ENCODE measurements at regions not wholly inside any gene's neighbourhood (a gene's known extent, or its start where the extent isn't known, plus 50 kb on each side); places are given as distances from the start of the nearest gene placed in this dataset.
"Not testable (repeated sequence)": the region's sequence is repeated elsewhere in the genome, so short reads cannot be mapped to it uniquely, and the experiment has no call there.

DNA sequence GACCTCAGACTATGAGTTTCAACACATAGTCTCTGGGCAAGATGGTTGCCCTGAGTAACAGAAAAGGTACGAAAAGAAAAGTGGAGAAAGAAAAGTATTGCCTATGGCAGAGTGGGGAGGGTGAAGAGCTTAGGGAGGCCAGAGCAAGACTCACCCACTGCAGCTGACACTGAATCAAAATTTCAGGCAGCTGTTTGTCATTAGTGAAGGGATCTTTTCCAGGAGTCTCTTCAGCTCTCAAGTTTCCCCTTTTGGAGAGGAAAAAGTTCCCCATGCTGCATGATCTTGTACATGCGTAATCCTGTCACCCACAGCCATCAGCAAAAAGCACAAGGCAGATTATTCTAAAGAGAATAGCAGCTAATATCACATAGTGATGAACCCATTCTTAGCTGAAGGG is 616.9 kb upstream of the GBE1 start:
- DNase-seq = no peak

DNA sequence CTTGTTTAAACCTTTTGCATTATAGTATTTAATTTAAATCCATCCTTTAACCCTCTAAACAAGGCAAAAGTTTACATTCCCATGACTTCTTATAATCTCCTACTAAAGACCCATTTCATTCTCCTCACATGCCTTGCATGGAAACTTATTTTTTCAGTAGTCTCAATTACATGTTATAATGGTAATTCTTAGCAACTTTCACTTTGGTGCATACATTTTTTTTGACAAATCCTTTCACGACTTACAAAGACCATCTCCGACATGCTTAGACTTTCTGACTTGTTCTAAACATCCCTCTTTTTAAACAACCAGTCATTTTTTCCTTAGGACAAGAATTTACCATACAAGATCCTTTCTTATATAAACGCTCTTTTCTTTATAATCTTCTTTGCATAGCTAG is 615.4 kb upstream of the GBE1 start:
- DNase-seq = no peak

DNA sequence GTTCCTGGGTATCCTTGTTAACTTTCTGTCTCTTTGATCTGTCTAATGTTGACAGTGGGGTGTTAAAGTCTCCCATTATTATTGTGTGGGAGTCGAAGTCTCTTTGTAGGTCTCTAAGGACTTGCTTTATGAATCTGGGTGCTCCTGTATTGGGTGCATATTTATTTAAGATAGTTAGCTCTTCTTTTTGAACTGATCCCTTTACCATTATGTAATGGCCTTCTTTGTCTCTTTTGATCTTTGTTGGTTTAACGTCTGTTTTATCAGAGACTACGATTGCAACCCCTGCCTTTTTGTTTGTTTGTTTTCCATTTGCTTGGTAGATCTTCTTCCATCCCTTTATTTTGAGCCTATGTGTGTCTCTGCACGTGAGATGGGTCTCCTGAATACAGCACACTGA is 612.4 kb upstream of the GBE1 start:
- DNase-seq = not testable (repeated sequence)

DNA sequence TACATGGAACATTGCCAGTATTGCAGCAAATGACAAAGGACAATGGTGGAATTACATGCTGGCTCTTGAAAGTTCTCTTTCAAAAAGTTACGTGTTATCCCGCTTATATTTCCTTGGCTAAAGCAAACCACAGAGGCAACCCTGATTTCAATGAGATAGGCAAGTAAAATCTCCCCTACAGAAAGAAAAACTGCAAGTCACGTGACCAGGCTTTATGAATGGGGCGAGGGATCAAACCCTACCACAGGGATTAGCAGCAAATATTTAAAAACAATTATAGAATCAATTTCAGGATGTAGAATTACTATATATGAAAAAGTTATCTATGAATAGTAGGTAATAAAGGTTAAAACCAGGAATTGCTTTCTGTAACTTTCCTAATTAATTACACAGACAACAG is 603.4 kb upstream of the GBE1 start:
- DNase-seq = no peak

DNA sequence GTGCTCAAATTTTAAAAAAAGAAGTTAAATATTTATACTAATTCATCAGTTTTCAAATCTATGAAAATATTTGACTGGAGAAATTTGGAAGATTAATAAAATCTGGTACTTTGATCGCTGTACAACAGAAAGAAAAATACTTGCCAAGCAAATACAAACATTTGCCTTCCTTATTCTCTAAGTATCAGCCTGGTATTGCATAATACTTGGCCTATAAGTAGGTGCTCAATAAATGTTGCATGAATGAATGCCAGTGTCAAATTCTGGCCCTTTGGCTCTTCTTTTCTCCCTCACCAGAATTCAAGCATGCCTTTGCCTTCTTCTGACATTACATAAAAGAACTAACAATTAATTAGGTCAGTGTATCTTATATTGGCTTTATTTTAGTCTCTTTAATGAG is 601.7 kb upstream of the GBE1 start:
- no peak for DNase-seq

DNA sequence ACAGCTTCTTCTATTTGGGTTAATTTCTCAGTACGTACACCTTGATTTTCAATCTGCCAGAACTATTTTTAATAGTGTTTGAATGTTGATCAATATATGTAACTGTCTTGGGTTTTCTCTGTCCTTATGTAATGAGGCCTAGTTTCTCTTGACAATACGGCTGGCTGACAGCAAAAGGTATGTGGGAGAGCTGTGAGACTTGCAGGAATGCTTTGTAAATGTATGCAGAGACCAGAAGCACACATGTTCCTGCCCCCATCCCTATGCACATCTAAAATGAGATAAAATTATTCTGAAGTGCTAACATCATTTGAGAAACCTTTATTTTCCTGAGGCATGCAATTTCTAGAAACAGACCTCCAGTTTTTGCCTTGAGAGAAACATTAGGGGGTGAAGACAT is 593.8 kb upstream of the GBE1 start:
- DNase-seq = no peak

DNA sequence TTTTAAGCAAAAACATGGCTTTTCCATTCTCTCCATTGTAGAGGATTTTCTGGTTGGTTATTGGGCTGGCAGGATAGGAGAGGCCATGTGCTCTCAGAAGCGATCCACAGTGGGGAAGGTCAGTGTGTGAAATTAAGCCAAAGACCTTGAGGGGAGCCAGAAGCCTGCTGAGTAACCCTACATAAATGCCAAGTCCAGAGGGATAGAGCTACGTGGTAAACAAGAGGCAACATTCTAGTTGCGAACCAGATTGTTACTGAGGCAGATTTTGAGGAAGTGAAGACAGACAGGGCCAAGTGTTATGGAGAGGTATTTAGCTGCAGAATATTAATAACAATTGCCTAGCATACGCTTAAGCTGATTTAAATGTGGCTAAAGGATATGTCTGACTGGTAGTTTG is 592.8 kb upstream of the GBE1 start:
- no peak for DNase-seq

DNA sequence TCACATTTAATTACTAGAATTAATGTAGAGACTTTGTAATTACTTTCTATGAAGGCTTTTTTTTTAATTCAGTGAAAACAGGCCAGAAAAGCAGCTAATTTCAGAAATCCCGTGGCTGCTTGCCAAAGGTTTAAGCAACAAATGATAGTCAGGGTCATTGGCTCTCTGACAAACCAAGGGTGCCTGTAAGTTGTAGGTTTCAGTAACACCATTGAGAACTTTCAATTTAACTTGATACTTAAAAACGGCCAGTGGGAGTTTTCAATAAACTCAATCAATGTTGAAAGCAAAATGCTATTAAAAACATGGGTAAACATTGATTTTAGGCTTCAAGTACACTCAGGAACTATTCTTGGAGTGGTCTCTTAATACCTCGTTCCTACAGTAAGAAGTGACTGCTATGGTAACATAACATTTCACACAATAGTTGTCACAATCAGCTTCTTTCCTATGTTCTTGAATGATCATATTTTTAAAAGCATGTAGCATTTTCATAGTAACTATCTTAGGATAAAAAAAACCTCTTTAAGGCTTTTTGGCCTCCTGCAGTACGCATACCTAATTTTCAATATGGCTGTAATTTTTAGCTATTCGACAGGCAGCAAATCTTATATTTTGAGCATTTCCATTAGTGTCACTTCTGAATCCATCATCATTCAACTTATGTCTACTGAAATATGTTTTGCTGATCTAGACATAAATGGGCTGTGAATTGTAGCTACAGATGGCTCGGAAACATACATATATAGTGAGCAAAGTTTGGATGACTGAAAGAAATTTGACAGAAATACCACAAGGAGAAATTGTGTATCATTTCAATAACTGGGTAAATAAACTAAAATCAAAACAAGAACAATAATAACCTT is 592.1 kb upstream of the GBE1 start:
- DNase-seq = no peak

DNA sequence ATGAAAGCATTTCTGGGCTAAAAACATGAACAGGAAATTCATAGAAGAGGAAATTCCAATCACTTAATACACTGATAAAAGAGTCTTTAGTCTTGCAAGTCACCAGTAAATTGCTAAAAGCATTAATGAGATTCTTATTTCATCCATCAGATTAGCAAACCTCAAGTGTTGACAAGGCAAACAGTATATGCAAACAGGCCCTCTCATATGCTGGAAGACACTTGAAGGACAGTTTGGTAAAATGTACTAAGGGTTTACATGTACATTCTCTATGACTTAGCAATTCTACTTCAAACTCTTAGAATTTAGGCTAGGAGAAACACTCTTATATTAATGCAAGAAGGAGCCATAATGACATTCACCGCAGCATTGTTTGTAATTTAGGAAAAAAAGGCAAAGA is 586.1 kb upstream of the GBE1 start:
- no peak for DNase-seq

DNA sequence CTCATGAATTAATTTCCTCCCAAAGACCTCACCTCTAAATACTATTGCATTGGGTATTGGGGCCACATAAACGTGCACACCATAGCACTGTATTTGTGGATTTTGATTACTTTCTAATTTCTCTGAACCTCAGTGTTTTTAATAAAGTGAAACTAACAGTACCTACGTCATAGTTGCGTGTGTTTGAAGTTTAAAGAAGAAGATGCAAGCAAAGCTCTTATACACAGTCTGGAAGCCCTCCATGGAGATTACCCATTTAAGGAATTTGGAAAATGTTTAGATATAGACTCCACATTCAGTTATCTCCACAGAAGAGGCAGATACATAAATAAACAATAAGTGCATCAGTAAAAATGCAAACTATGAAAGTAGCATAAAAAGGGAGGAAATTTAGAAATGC is 581.1 kb upstream of the GBE1 start:
- no peak for DNase-seq

DNA sequence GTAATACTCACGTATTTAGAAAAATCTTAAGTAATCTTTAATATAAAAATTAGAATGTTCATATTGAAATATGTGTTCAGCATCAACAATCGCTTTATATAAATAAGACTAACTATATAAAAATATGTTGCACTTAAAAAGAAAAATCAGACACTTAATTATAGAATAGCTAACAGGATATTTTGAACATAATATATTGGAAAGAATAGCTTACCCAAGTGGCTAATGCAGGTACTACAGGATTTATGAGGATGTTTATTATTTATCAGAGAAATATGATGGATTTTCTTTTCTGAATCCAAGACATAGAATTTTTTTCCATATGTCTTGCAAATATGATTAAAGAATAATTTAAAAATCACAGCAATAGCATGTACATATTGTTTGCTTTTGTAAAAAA is 567.9 kb upstream of the GBE1 start:
- no peak for DNase-seq

DNA sequence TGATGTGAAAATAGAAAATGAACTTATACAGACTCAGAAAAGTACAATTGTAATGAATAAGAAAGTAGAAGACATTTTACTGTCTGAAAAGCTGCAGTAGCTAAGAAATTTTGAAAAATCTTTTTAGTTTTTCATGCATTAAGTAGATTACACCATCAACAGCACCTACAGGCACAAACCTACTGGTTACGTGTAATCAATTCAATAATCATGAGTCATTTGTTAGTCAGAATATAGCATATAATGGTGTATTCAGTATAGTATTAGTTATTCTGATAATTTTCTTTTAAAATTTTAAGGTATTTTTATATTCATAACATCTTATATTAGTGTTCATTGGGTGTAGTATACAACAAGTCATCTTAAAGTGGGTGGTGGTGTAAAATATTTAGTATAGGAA is 550.5 kb upstream of the GBE1 start:
- DNase-seq = no peak

DNA sequence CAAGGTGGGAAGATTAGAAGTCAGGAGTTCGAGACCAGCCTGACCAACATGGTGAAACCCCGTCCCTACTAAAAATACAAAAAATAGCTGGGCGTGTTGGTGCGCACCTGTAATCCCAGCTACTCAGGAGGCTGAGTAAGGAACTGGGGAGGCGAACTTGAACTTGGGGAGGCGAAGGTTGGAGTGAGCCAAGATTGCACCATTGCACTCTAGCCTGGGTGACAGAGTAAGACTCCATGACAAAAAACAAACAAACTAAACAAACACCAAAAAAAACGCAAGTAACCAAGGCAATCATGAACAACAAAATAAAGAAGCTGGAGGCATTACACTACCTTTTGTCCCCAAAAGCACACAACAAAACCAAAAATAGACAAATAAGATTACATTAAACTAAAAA is 547.3 kb upstream of the GBE1 start:
- no peak for DNase-seq

DNA sequence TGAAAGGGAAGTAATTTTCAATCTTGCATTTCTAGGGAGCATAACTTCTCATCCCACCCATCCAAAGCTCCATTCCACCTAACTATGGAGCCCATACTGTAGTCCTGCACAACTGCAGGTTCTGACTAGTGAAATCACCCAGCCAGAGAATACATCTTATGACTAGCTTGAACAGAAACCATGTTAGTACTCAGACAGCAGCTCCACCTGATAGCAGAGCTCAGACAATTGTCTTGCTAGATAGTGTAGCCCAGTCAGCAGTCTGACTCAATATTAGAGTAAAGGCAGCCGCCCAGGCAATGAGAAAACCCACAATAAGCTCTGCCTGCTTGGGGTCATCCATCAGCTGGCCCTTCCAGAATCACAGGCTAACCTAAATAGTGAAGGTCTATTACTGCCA is 544.7 kb upstream of the GBE1 start:
- no peak for DNase-seq

DNA sequence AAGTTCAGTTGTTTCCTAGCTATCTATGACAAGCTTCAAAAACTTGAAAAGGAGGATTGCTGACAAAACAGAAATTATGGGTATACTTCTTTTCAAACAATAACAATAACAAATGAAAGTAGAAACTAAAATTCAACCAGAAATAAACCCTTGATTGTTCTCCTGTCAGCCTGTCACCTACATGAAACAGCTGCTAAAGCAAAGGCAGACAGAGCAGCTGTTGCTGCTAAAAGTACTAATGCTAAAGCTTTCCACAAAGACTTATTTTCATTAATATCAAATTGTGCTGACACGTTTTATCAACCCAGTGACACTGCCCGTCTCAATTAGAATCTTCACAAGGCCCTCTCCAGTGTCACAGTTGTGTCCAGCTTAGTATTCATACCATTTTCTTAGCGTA is 533.2 kb upstream of the GBE1 start:
- DNase-seq = no peak

DNA sequence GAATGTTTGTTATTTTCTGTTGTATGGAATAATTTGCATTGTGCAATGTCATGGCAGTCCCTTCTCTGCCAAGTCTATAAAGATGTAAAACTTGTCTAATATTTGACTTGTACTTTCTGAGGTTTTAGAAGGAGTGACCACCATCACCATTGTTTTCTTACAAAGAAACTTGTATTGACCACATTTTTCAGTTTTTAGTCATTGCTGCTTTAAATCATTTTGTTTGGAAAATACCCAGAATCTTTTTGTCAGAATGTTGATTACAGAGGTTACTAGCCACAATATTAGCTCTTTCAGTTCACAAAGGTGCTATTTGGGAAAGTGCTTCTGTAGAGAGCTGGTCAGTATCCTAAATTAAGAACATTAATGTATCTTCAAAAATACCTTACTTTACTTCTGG is 532.4 kb upstream of the GBE1 start:
- no peak for DNase-seq

DNA sequence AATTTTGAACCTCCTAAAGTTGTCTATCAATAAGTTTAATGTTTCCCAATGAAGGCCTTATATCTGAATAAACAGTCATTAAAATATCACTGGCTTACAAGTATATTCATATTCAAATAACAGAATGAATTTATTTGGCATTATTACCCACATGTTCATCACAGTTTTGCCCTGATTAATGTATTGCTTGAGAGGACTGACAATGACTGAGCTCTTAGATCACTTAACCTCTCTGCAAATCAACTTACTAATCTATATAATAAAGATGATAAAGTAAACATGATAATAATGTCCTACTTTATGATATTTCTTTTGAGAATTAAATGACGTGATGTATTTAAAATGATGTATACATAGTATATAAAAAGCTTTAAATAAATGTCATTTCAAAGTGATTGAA is 532.0 kb upstream of the GBE1 start:
- DNase-seq = no peak

DNA sequence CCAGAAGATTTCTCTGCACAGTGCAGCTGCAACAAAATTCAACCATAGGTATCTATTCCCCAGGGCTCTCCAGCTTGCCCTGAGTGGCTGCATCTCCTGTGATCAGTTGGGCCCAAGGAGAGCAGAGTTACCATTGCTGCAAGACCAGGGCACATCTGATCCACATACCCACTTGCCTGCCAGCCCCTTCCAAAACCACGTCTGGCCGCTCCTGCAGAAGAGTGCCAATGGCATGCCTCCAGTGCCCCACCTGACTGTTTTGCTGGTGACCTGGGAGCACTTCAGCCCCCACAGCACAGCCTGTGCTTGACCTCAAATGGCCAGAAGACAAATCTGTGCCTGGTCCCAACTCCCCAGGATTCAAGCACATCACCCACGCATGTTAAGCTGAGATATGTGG is 526.1 kb upstream of the GBE1 start:
- no peak for DNase-seq

DNA sequence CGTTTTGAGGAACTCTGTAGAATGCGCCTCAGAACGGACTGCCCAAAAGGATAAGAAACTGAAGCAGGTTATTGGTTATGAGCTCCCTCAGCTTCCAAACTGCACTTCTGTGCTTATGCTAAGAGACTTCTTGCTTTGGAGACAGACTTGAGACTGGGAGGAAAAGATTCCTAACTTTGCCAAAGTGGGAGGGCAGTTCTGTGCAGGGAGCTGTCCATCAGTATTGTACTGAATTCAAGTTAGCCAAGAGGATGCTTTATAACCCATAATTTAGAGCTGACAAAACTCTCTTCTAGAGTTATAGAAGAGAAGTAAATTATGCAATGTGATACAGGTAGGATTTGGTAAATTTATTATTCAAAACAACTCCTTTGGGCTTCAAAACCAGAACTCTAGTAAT is 519.8 kb upstream of the GBE1 start:
- no peak for DNase-seq

DNA sequence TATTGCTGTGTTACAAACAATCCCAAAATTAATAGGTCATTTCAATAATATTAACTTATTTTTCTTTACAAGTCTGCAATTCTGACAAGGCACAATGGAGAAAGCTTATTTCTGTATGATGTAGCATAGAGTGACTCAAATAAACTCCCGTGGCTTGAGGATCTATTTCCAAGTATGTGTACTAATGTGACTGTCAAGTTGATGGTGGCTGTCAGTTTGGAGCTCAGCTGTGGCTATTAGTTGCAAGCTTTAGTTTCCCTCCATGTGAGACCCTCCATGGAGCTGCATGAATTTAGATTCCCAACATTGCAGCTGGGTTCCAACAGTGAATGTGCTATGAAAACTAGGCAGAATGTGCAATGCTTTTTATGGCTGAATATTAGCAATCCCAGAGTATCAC is 515.5 kb upstream of the GBE1 start:
- DNase-seq = no peak

DNA sequence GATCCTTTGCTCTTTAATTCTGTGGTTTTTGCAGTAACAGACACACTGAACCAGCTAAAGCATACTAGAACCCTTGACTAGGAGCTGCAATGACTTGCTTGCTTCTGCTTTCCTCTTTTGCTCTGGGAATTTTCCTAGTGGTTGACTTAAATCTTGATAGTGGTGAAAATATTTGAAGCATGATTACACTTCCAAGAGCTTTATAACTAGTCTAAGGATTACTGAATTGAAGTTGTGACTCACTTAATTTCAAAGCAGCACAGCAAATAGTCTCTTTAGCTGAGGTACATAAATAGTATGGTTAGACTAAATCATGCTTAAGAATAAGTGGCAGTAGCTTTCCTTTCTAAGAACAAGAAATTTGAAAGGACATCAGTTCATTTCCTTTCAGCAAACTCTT is 513.5 kb upstream of the GBE1 start:
- no peak for DNase-seq

DNA sequence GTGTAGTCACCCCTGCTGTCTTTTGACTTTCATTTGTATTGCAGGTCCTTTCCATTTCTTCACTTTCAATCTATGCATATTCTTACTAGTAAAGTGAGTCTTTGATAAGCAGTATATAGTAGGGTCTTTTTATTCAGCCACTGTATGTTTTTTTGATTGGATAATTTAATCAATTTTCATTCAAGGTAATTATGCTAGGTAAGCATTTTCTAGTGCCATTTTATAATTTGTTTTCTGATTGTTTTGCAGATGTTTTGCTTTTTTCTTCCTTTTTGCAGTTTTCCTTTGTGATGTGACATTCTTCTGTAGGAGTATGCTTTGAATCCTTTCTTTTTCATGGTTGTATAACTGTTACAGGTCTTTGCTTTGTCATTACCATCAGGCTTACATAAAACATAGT is 504.3 kb upstream of the GBE1 start:
- no peak for DNase-seq

DNA sequence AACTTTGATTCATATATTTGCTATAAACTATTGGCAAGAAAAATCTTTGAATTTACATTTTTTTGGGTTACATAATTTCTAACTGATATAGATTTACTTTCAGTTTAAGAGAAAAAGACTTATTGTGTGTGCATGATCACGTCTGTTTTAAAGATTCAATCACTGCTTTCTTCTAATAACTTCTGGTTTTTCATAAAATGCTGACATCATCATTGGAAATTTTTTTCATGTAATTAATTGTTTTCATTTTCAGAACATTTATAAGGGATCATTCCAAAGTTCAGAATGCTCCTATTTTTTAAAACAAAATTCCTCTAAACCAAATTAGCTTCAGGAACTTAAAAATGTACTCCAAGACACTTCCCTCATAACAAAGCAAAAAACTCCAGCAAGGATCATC is 500.7 kb upstream of the GBE1 start:
- DNase-seq = no peak

DNA sequence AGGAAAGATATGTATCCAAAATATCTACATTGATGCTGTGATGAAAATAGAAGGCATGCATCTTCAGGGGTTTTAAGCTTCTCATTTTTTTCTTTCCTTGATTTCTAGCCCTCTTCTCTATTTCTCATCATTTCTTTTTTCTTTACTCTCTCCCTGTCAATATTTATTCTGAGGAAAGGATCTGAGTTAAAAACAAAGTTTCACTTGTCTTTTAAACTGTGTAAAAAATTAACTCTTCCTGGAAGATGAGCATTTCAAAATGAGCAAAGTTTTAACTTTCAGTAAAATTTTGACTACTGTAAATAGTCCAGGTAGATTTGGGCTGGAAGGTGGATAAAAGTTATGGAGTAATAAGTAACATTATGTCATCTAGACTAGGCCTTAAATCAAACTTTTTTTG is 500.2 kb upstream of the GBE1 start:
- no peak for DNase-seq

DNA sequence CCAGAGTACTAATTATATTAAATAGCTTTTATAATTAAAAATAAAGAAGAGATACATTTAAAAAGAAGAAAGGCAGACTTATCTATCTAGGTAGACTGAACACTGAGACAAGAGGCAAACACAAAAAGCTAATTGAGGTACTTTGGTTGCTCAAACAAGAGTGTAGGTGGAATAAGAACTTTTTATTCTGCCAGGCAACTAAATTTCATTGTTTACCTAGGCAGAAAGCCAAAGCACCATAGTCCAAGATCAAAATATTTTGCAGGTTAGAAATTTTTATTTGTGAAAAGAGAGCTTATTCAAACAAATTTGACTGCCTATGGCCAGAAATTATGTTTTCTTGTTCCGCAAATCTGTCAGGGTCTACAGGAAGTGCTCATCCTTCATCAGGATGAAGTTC is 499.6 kb upstream of the GBE1 start:
- no peak for DNase-seq

DNA sequence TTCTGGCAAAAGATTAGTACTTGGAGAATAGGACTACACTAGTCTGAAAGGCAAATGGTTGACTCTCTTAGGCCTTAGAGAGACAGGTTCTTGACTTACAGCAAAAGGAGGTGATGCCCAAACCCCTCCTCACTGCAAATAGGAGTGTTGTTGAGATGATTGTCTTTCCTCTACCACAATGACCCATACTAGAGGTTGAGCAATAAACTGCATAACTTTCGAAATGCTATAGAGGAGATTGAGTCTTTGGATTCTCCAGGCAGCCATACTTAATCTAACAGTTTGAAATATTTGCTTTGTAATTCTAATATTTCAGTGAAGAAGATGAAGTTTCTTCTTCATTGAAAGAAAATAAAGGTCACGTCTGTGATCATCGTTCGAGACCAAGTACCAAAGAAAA is 498.5 kb upstream of the GBE1 start:
- DNase-seq = no peak
